ENCODE measurements at regions not wholly inside any gene's neighbourhood (a gene's known extent, or its start where the extent isn't known, plus 50 kb on each side); places are given as distances from the start of the nearest gene placed in this dataset.

DNA sequence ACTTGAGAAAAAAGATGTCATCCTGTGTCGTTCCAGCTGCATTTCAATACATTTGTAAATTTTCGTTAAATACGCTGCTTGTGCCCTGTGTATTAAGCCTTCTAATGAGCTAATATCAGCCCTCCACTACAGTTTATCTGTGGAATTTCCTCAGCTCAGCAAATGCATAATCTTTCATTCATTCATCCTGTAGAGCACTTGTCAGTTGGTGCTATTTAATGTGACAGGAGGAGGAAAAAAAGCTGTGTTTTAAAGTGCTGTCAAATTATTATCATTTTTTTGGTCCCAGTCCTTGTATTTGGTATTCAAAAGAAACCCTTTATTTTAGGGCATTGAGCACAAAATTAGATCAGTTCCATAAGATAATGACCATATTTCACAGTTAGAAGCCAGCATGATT is 184.7 kb downstream of the FAT3 start:
- ATAC-seq = no peak
- H3K4me3 ChIP-seq = no peak overlapping the region
- H3K36me3 ChIP-seq = no peaks in the 10 kb centered on the region
- intact Hi-C loops (cut with DNase I) = no loop called here
- H3K27ac ChIP-seq = no peak overlapping the region
- H3K9me3 ChIP-seq = peaks cover 0 to 4% (median 0%) of the 10 kb centered on the region in 11 donors
- no peak for DNase-seq
- no peaks in the 10 kb centered on the region for H3K4me1 ChIP-seq
- WGBS, 2 donors = 35 to 38% methylated on average over 3 of the region's 3 CpGs
- no peaks in the 10 kb centered on the region for H3K27me3 ChIP-seq
- no peak for TF ChIP-seq CTCF (IDR thresholded peaks at IDR 0.05)

- ATAC-seq (no peak), DNase-seq (no peak)
- Histone ChIP-seq H3K27ac (no peak overlapping the region), H3K4me3 (no peak overlapping the region), H3K9me3 (no peaks in the 10 kb centered on the region), H3K4me1 (no peaks in the 10 kb centered on the region), H3K36me3 (no peaks in the 10 kb centered on the region), H3K27me3 (no peaks in the 10 kb centered on the region)
- WGBS, 2 donors = 80 to 84% methylated on average over 3 of the region's 3 CpGs
- no peak for TF ChIP-seq CTCF (IDR thresholded peaks at IDR 0.05)
- intact Hi-C loops (cut with DNase I) = no loop called here
Measured at GRCh38 chr11:92409956-92410355, 185.3 kb downstream of the FAT3 start.

DNA sequence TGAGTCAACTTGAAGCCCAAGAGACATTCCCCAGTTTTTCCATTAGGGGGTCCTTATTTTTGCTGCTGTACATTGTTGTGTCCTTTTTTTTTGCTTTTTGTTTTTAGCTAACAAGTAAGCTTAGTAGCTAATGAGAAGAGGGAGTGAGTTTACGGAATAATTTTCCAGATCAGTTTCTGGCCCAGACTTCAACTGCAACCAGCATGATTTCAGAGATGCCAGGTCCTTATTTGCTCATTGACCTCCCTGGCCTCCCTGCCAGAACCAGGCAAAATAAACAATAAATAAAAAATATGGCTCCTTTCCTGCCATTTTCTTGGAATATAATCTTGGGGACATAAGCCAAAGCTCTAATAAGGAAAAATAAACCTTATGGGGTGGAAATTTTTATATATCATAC is 185.9 kb downstream of the FAT3 start:
- DNase-seq (no peak), ATAC-seq (no peak)
- no peaks in the 10 kb centered on the region for H3K4me1 ChIP-seq
- TF ChIP-seq CTCF (IDR thresholded peaks at IDR 0.05) = no peak
- no peaks in the 10 kb centered on the region for H3K27me3 ChIP-seq
- no peaks in the 10 kb centered on the region for H3K9me3 ChIP-seq
- 82 to 97% methylated on average over 1 of the region's 1 CpG for WGBS, 2 donors
- no peak overlapping the region for H3K27ac ChIP-seq
- H3K4me3 ChIP-seq = no peak overlapping the region
- intact Hi-C loops (cut with DNase I) = no loop called here
- no peaks in the 10 kb centered on the region for H3K36me3 ChIP-seq

- intact Hi-C loops (cut with DNase I) = no loop called here
- no peak for ATAC-seq
- 85 to 88% methylated on average over 5 of the region's 5 CpGs for WGBS, 2 donors
Measured at GRCh38 chr11:92411431-92411830, 186.8 kb downstream of the FAT3 start.

More at GRCh38 chr11:92411431-92411830, 186.8 kb downstream of the FAT3 start:
- DNase-seq = no peak
- H3K9me3 ChIP-seq = no peaks in the 10 kb centered on the region
- no peak overlapping the region for H3K4me3 ChIP-seq
- no peaks in the 10 kb centered on the region for H3K36me3 ChIP-seq
- H3K27ac ChIP-seq = no peak overlapping the region
- H3K4me1 ChIP-seq = no peaks in the 10 kb centered on the region
- H3K27me3 ChIP-seq = no peaks in the 10 kb centered on the region
- TF ChIP-seq CTCF (IDR thresholded peaks at IDR 0.05) = no peak
